NT2/D1 (cell line): ENCODE measurements at regions not wholly inside any gene's neighbourhood (a gene's known extent, or its start where the extent isn't known, plus 50 kb on each side); places are given as distances from the start of the nearest gene placed in this dataset.

Source experiments
- YY1 ChIP-seq: IDR thresholded peaks from 2 replicates; pipeline ENCODE4 v1.6.1; 2011; ENCODE audit not compliant: insufficient read length, insufficient read depth
- ZNF274 ChIP-seq: IDR thresholded peaks from 2 replicates; pipeline ENCODE4 v1.6.1; 2011; ENCODE audit warnings: mild to moderate bottlenecking, low read depth, low read length

- no peak for TF ChIP-seq YY1
- no peak for TF ChIP-seq ZNF274
Measured at GRCh38 chr2:167787562-167787961, 459.8 kb downstream of the STK39 start.
